ENCODE measurements at regions not wholly inside any gene's neighbourhood (a gene's known extent, or its start where the extent isn't known, plus 50 kb on each side); places are given as distances from the start of the nearest gene placed in this dataset.
A peak's percentile ranks its signal among the peaks of the same experiment; 100 is the strongest.
"Not testable (repeated sequence)": the region's sequence is repeated elsewhere in the genome, so short reads cannot be mapped to it uniquely, and the experiment has no call there.

DNA sequence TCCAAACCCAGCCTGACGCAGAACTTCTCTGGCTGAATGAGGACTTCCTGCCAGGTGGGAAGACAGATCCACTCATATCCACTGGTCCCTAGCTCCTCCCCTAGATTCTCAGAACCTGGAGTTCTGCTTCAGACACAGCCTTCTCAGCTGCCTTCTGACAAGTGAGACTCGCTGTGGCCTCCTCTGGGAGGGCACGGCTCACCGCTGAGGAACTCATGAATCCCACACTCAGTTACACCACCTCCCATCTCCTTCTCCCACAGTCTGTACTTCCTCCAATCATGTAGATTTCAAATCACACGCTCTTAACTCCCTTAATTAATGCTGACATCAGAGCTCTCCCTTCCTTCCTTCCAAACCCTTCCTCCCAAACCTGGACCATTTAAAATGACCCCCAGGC, 86.4 kb upstream of the TMEM45B start:
- no peak for DNase-seq (ENCODE audit: low read depth)

GRCh38 chr11:129729823-129730222, 85.8 kb upstream of the TMEM45B start:
- no peak for DNase-seq (ENCODE audit: low read depth)

- DNase-seq (ENCODE audit: low read depth) = no peak
These were observed 84.3 kb upstream of the TMEM45B start for GRCh38 chr11:129731316-129731715.

- DNase-seq (ENCODE audit: low read depth) = no peak
These were observed 82.7 kb upstream of the TMEM45B start for GRCh38 chr11:129732941-129733340.

- no peak for DNase-seq (ENCODE audit: low read depth)
These were observed 82.3 kb upstream of the TMEM45B start for GRCh38 chr11:129733384-129733783.

DNA sequence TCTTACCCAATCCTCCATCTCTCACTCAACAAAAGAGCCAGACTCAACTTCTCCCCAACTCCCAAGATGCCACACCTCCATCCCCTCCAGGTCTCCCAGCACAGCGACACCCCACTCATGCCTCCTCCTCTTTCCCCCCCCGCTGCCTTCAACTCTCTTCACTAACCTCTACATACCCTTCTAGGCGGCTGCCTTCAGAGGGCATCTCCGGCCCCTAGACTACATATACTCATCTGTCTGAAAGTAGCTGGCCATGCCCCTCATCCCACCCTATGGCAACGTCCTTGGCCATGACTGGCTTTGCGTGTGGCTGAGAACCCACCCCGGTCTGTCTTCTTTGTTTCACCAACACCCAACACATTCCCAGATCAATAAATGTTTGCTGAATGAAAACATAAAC, 81.7 kb upstream of the TMEM45B start:
- DNase-seq (ENCODE audit: low read depth) = no peak

- no peak for DNase-seq (ENCODE audit: low read depth)
These were observed 81.0 kb upstream of the TMEM45B start for GRCh38 chr11:129734654-129735053.

DNA sequence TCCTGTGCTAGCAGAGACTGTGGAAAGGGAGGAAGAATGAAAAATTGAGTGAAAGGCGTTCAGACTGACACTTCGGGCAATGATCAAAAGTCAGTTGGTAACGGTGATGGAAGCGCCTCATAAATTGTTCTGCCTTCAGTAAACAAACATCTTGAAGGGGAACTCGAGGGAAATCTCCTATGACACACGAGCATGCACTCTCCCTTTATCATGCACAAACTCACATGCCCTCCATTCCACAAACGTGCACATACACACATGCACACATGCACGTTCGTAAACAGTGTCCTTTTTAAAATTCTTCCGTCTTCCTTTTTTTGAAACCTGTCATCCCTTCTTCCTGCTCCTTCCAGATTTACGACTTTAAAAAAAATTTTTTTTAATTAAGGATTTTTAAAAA, 77.8 kb upstream of the TMEM45B start:
- DNase-seq (ENCODE audit: low read depth) = no peak

- DNase-seq (ENCODE audit: low read depth) = no peak
These were observed 77.4 kb upstream of the TMEM45B start for GRCh38 chr11:129738242-129738641.

DNA sequence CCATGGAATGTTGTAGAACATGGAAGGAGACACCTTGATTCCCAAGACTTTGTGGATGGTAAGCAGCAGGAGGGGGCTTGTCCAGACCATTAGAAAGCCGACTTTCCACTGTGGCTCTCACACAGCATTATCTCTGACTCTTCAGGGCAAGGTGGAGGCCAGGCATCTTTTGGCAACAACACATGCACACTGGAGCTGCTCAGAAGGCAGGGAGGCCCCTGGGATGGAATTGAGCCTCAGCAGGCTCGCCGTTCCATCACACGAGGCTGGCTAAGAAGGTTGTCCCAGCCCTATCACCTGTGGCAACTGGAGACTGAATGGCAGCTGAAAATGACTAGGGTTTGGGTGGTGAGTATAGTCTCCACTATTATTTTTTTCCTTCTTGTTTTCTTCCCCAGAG, 76.3 kb upstream of the TMEM45B start:
- no peak for DNase-seq (ENCODE audit: low read depth)

GRCh38 chr11:129740125-129740719, 75.4 kb upstream of the TMEM45B start:
- DNase-seq (ENCODE audit: low read depth) = no peak

DNA sequence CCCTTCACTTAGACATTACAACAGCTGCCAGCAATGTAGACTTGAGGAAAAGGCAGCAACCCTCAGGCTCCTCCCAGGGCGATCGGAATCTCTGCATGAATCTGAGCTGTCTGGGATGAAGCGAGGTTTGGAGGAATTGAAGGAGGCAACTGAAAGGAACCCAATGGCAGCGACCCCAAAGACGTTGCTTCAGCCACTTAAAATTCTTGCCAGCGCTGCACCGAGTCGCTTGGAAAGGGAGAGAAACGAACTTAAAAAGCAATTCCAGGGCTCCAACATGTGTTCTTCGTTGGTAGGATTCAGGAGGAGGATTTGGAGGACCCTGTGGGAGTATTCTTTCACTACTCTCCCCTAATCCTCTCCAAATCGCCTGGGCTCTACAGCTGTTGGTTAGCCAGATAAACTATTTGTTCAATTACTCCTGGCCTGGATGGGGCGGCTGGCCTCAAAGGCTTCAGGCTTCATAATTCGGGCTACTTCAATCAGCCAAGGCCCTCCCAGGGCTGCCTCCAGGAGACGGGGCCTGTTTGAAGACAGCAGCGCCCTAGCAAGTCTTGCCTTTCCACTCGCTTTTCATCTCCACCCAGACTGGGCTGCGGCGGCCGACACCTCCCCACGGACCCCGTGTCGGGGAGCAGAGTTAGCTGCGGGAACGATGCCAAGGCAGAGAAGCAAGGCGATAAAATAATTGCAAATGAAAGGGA, 72.4 kb upstream of the TMEM45B start:
- DNase-seq (ENCODE audit: low read depth) = no peak

DNA sequence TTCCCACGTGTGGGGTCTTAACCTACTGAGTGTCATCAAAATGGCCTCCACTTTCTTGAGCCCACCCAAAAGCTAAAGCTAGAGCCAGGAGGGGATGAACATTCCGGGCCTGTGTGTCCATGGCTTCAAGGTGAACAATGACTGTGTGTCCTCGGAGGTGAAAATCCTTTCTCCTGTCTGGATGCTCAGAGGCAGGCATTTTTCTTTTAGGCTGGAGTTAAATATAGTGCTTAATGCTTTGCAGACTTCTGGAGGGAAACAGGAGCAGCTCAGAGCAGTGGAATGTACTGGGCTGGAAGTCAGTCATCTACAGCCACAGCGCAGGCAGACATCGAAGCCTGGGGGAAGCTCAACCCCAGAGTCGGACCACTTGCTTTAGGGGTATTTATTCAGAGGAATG, 68.6 kb upstream of the TMEM45B start:
- DNase-seq (ENCODE audit: low read depth) = no peak

- no peak for DNase-seq (ENCODE audit: low read depth)
These were observed 66.5 kb upstream of the TMEM45B start for GRCh38 chr11:129749141-129749540.

- peak; percentile 8 for DNase-seq (ENCODE audit: low read depth)
These were observed 65.0 kb upstream of the TMEM45B start for GRCh38 chr11:129750343-129751292.

DNA sequence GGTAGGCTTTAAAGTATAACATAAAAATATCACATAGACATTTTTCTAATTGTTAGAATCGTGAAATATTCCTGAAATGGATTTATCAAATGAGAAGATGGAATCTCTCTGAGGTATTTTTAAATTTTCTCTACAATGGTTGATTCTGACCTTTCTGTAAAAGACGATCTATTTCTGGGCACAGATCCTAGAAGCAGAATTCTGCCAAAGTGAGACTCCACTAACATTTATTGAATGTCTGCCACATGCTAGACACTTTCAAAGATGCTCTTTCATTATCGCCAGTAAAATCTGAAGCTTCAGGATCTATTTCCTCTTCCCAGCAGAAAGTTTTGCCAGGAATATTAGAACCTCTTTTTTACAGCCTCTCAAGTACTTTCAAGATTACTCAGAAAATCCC, 64.1 kb upstream of the TMEM45B start:
- no peak for DNase-seq (ENCODE audit: low read depth)

DNA sequence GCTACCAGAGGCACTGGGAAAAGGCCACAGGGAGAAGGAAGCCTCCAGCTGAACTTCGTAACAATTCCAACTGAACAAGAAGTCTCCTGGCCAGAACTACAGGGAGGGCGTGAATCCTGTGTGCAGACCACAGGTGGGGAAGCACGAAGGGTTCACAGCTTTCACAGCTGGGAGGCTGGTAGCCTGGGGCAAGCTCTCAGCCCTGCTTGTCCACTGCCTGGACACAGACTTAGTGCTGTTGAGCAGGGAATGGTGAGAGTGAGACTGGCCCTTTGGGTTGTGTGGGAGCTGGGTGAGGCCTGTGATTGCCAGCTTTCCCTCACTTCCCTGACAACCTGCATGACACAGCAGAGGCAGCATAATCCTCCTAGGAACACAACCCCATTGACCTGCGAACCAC, 52.1 kb upstream of the TMEM45B start:
- DNase-seq (ENCODE audit: low read depth) = not testable (repeated sequence)

GRCh38 chr11:129764204-129764603, 51.4 kb upstream of the TMEM45B start:
- not testable (repeated sequence) for DNase-seq (ENCODE audit: low read depth)

Data from non-pigmented ciliary epithelial cell (primary cell).